HG03520 (cell line): ENCODE measurements at regions not wholly inside any gene's neighbourhood (a gene's known extent, or its start where the extent isn't known, plus 50 kb on each side); places are given as distances from the start of the nearest gene placed in this dataset.

Experiments
- ATAC-seq: cut with Tn5 transposase; IDR thresholded peaks from one replicate; pipeline ENCODE4 v1.9.1; 2021; ENCODE audit warnings: mild to moderate bottlenecking, moderate library complexity; ENCODE audit not compliant: unreplicated experiment

DNA sequence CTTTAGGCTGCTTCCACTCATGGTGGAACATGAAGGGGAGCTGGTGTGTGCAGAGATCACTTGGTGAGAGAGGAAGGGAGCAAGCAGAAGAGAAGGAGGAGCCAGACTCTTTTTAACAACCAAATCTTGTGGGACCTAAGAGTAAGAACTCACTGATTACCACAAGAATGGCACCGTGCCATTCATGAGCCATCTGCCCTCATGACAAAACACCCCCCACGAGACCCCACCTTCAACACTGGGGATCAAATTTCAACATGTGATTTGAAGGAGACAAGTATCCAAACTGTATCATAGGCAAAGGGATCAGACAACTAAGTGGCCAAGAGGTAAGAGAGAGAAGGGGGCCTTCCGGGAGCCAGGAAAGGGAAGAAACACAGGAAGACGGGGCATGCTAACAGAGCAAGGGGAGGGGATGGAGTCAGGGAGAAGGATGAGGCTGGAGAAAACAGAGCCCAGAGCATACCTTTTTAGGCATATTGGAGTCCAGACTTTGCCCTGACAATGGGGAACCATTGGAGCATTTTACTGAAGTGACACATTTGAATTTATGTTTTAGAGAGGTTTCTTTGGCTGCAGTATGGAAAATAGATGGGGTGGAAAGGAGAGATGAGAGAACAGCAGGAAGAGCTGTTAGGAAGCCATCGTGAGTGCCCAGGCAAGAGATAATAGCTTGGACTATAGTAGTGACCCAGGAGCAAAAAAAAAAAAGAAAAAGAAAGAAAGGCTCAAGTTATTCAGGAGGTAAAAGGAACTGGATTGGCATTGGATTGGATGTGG lies 204.4 kb upstream of the NUDT4 start:
- ATAC-seq: no peak

GRCh38 chr12:93174048-93174447 lies 203.7 kb upstream of the NUDT4 start:
- no peak for ATAC-seq

DNA sequence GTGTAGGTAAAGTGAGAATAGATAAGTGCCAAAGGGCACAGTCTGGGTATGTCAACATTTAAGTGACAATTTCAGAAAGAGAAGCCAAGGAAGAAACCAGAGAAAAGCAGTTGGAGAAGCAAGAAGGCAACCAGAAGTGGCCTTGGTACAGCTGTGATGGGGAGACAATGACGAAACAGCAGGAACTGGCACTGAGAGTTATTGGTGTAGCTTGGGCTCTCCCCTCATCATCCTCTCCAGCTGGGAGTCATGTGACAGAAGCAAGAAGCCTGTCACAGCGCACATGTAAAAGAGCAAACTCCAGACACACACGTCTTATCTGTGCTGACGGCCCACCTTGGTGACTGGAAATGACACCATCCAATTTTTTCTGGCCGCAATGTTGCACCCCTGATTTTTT lies 203.3 kb upstream of the NUDT4 start:
- no peak for ATAC-seq

DNA sequence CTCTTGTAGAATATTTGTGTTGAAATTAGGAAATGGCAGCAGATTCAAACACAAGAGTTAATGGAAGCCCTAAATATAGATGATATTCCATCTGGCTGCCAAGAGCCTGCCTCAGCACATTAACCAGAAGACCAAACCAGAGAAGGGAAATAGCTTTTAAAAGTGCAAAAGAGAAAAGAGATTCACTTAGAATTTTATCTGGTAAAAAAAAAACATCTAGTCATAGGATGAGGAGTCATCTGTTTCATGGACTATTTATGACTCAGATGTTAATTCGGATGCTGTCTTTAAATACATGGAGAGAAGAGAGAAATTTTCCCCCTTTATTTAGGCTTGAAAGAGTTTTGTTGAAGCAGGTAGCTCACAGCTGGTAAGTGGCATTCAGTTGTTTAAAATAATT lies 201.6 kb upstream of the NUDT4 start:
- ATAC-seq: no peak

GRCh38 chr12:93176610-93177126 lies 201.1 kb upstream of the NUDT4 start:
- ATAC-seq: no peak

DNA sequence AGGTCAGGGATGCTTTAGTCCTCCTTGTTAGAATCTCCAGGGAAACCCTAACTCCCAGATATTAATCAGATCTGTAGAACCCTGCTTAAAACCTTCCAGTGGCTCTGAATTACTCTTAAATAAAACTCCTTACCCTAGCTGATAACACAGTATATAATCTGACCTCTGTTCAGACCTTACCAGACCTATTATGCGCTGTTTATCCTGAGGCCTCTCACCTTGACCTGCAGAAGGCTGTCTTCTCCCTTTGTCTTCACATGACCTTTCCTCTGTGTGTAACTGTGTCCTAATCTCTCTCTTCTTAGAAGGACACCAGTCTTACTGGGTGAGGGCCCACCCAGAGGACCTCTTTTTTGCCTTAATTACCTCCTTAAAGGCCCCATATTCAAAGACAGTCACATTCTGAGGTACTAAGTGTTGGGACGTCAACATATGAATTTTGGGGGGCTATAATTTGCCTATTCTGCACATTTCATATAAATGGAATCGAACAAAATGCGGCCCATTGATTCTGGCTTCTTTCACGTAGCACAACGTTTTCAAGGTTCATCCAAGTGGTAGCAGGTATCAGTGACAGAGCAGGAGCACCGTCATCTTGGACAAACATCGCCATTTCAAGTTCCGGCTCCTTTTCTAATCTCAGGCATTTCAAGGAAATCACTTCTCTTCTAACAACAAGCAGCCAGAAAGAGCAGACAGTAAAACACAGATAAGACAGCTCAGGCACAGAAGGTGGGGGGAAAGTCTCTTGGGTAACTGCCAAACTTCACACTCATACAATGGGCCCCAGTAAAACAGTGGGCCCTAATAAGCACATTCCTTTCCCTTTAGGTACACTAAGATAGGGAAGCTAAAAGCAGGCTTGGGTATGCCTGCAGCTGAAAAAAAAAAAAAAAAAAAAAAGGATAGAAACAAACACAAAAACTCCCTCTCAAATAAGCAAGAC lies 200.2 kb upstream of the NUDT4 start:
- no peak for ATAC-seq

- no peak for ATAC-seq
Measured at GRCh38 chr12:93178154-93178878, 199.4 kb upstream of the NUDT4 start.

DNA sequence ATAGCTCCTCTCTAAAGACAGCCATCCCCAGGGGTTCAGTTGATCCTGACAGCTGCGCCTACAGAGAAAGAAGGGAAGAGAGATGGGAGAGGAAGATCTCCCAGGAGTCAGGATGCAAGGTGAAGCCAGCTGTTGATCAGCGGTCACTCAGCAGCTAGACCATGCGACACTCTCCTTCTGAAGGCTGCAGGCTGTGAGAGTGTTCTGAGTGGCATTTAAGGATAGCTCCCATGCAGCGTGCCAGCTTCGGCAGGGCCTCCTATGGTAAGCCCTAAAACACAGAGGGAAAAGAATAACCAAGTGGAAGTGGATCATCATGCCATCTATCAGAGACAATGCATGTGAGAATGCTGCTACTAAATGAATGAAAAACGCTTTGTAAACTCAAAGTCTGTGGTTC lies 197.9 kb upstream of the NUDT4 start:
- no peak for ATAC-seq

- ATAC-seq: no peak
Measured at GRCh38 chr12:93180566-93180965, 197.2 kb upstream of the NUDT4 start.

DNA sequence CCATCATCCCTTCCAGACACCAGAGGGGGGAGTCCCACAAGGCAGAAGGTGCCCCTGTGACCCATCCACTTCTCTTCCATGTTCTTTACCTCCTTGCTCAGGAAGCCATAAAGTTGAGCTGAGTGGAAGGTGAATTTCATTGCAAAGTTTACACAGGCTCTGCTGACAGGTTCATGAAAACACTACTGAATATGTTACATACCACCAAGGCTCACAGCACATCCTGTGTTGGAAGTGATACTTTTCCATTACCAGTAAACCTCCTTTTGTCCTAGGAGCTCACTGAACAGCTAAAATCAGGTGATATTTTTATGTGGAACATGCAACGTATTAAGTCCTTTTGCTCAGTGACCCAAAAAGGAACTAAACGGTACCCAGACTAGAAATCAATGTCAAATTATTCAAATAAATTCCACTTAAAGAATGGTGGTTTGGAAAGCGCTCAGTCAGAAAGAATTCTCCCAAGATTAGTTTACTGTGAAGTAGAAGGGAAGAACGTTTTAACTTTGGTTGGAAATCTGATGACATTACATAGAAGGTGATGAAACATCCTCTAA lies 196.2 kb upstream of the NUDT4 start:
- ATAC-seq: no peak

GRCh38 chr12:93183940-93184671 lies 193.6 kb upstream of the NUDT4 start:
- peak; percentile 89 for ATAC-seq

GRCh38 chr12:93184672-93185368 lies 192.9 kb upstream of the NUDT4 start:
- ATAC-seq: no peak

DNA sequence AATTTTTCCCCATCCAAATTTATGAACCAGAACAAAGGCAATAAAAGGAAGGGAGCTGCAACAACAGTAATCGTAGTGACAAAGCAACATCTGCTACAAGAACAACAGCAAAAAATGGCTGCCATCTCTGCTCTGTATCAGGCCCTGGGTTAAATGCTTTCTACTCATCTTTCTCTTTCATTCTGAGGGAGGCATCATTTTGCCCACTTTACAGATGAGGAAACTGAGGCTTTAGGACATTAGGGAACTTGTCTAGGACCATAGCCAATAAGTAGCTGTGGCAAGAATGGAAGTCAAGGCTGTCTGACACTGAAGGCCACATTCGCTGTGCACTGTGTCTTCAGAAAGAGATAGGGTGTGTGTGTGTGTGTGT lies 192.4 kb upstream of the NUDT4 start:
- ATAC-seq: no peak

DNA sequence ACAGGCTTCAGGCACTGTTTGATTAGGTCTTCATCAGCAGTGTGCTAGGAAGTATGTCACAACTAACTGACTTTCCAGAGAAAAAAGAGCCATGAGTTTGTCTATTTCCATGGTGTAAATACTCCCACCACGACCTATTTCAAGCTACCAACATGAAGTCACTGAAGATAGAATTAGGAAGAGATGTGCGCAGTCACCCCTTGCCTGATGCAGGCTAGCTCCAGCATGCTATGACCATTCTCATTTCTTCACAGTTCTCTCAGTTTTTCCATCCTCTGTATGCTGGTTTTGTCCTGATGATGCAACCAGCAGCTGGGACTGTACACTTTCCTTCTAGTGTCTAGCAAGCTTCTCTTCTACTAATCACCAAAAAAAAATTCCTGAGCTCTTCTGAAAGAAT lies 191.6 kb upstream of the NUDT4 start:
- ATAC-seq: no peak

DNA sequence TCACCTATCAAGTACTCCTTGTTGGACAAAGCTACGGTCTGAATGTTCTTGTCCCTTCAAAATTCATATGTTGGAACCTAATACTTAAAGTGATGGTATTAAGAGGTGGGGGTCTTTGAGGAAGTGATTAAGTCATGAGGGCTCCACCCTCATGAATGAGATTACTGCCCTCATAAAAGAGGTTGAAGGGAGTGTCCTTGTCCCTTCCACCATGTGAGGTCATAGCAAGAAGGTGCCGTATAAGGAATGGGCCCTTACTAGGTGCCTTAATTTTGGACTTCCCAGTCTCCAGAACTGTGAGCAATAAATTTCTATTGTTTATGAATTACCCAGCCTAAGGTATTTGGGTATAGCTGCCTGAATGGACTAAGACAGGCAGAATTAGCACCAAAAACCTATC lies 191.1 kb upstream of the NUDT4 start:
- no peak for ATAC-seq

DNA sequence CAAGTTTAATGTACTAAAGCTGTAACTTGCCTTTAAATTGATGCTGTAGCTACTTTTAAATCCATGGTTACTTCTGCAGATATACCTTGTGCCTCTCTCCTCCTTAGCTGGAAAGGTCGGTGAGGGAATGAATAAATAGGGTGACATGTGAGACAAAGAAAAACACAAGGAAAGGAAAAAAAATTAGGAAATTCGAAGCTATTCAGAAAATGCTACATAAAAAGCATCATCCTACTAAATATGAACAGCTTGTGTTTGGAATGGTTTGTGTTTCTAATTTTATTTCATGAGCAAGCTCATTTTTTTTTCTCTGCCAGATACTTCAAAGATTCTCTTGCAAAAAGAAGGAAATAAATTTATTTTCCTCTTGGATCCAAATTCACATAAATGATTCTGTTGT lies 186.3 kb upstream of the NUDT4 start:
- ATAC-seq: no peak

- no peak for ATAC-seq
Measured at GRCh38 chr12:93191956-93192355, 185.8 kb upstream of the NUDT4 start.

- ATAC-seq: no peak
Measured at GRCh38 chr12:93192878-93193277, 184.8 kb upstream of the NUDT4 start.

- ATAC-seq: no peak
Measured at GRCh38 chr12:93195511-93195910, 182.2 kb upstream of the NUDT4 start.
